ENCODE measurements at regions not wholly inside any gene's neighbourhood (a gene's known extent, or its start where the extent isn't known, plus 50 kb on each side); places are given as distances from the start of the nearest gene placed in this dataset.

DNA sequence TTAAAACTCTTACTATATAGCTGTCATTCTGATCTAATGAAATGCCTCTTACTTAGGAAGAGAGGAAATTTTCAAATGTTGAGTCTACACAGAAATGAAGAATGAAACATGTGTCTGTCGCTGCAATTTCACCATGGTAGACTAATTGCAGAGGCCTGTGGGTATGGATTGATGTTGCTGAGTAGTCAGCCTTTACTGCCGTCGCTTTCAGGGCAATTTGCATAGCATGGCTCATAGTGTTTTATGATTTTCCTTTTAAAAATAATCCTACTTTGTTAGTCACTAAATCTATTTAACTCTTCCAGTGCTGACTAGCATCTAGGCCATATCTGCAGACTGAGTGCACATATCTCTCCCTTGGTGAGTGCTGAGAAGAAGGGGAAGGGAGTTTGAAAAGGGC is 819.2 kb downstream of the SATB2 start:
- no peaks in the 10 kb centered on the region for H3K4me1 ChIP-seq (ENCODE audit: control insufficient read depth, insufficient read depth, low read length)
- H3K36me3 ChIP-seq (ENCODE audit: control insufficient read depth in 2 of 2, insufficient read depth in 1 of 2, low read length in 2 of 2), result no peaks in the 10 kb centered on the region
- H3K27ac ChIP-seq (ENCODE audit: extremely low read depth, low read depth, low read length), result no peak overlapping the region
- H3K9me3 ChIP-seq (ENCODE audit: control insufficient read depth, insufficient read depth, low read depth, low read length), result no peaks in the 10 kb centered on the region
- H3K4me3 ChIP-seq (ENCODE audit: low read depth, low read length), result no peak overlapping the region
- ChIA-PET CTCF (interaction anchor here (1.1 kb wide), 1 partner anchor 19 kb away, joined by 3 read pairs; no protein-coding TSS in a partner anchor), POLR2A (no interaction called here)
- TF ChIP-seq ZNF214 (tag by site-specific recombination; IDR thresholded peaks at IDR 0.05; ENCODE audit: borderline replicate concordance) (no peak), ZNF76 (tag by site-specific recombination; IDR thresholded peaks at IDR 0.05; ENCODE audit: borderline replicate concordance, low read depth) (no peak), ZNF221 (tag by site-specific recombination; IDR thresholded peaks at IDR 0.05; ENCODE audit: borderline replicate concordance) (no peak), SCRT1 (tag by site-specific recombination; IDR thresholded peaks at IDR 0.05; ENCODE audit: borderline replicate concordance) (no peak), ZNF391 (tag by site-specific recombination; IDR thresholded peaks at IDR 0.05; ENCODE audit: borderline replicate concordance, low read depth) (no peak), ZNF677 (tag by site-specific recombination; IDR thresholded peaks at IDR 0.05) (no peak), ZNF558 (tag by site-specific recombination; IDR thresholded peaks at IDR 0.05) (no peak)

DNA sequence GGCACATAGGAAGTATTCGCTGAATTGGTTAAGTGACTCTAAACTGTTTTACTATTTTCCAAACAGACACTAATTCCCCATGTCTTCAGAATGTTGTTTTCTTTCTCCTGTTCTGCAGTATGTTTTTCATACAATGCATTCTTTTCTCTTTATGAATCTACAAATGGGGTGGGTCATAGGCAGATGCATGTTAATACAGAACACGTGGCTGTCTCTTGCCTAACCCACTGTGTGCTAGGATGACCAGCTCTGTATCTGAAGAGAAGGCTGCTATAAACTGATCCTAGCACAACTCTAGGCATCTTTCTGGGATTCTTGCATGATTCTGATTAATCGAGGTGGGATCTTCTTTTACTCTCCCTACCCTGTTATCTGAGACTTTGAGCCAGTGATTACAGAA is 826.0 kb downstream of the PLCL1 start:
- ChIA-PET POLR2A (no interaction called here), CTCF (interaction anchor here (1.1 kb wide), 1 partner anchor 27 kb away, joined by 3 read pairs; no protein-coding TSS in a partner anchor)
- Histone ChIP-seq H3K4me1 (ENCODE audit: control insufficient read depth, insufficient read depth, low read length) (no peaks in the 10 kb centered on the region), H3K4me3 (ENCODE audit: low read depth, low read length) (no peak overlapping the region), H3K36me3 (ENCODE audit: control insufficient read depth in 2 of 2, insufficient read depth in 1 of 2, low read length in 2 of 2) (no peaks in the 10 kb centered on the region), H3K27ac (ENCODE audit: extremely low read depth, low read depth, low read length) (no peak overlapping the region), H3K9me3 (ENCODE audit: control insufficient read depth, insufficient read depth, low read depth, low read length) (no peaks in the 10 kb centered on the region)
- TF ChIP-seq, protein P1, sequence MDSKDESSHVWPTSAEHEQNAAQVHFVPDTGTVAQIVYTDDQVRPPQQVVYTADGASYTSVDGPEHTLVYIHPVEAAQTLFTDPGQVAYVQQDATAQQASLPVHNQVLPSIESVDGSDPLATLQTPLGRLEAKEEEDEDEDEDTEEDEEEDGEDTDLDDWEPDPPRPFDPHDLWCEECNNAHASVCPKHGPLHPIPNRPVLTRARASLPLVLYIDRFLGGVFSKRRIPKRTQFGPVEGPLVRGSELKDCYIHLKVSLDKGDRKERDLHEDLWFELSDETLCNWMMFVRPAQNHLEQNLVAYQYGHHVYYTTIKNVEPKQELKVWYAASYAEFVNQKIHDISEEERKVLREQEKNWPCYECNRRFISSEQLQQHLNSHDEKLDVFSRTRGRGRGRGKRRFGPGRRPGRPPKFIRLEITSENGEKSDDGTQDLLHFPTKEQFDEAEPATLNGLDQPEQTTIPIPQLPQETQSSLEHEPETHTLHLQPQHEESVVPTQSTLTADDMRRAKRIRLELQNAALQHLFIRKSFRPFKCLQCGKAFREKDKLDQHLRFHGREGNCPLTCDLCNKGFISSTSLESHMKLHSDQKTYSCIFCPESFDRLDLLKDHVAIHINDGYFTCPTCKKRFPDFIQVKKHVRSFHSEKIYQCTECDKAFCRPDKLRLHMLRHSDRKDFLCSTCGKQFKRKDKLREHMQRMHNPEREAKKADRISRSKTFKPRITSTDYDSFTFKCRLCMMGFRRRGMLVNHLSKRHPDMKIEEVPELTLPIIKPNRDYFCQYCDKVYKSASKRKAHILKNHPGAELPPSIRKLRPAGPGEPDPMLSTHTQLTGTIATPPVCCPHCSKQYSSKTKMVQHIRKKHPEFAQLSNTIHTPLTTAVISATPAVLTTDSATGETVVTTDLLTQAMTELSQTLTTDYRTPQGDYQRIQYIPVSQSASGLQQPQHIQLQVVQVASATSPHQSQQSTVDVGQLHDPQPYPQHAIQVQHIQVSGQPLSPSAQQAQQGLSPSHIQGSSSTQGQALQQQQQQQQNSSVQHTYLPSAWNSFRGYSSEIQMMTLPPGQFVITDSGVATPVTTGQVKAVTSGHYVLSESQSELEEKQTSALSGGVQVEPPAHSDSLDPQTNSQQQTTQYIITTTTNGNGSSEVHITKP (tag by site-specific recombination; IDR thresholded peaks at IDR 0.05), result no peak
- TF ChIP-seq ZNF202 (tag by site-specific recombination; IDR thresholded peaks at IDR 0.05; ENCODE audit: borderline replicate concordance), result no peak
- no peak for TF ChIP-seq ZNF19 (tag by site-specific recombination; IDR thresholded peaks at IDR 0.05; ENCODE audit: low read depth)
- no peak for TF ChIP-seq SP3 (tag by site-specific recombination; IDR thresholded peaks at IDR 0.05)
- no peak for TF ChIP-seq ZNF324 (tag by site-specific recombination; IDR thresholded peaks at IDR 0.05)

DNA sequence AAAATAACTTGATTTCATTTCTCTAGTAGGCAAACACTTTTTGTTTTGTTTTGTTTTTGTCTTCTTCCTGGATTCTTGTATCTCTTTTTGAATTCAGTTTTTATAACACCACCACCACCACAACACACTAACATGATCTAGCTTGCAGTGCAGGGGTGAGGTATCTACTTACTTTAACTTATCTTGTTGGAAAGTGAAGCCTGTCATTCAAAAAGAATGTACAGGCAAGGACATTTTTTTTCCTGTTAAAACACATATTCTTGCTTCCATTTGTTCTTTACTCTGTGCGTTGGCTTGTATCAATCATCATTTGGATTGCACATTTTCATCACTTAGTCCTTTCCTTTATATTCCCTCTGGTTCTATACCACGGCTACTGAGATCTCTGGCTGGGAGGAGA is 824.2 kb downstream of the PLCL1 start:
- POLR2A ChIA-PET, result no interaction called here

DNA sequence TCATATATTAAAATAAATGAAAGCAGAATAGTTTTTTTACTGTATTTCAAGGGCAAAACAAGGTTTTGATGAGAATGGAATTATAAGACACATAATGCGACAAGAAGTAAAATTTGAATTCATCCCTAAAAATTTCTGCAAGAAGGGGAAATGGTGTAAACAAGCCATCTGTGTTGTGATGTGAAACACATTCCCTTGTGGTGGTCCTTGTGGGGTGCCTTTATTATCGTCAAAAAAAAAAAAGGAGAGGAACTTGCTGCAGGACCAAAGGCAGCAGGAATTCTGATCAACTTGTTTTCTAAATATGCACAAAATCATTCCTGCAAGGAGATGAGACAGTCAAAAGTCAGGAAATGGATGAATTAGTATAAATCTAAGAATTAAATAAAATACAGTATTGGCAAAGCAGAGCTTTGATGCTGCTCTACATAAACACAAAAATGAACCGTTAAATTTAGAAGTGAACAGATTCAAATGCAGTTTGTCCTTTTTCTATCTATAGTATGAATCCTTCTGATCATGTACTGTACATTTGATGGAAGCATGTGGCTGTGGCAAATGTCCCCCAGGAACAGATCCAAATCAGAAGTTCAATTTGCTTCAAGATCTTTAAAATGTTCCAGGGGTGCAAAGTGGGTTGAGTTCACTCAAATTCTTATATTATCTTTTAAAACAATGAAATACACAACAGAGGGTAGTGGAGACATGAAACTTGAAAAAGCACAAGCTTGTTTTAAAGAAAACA is 818.8 kb downstream of the PLCL1 start:
- Histone ChIP-seq H3K36me3 (ENCODE audit: control insufficient read depth in 2 of 2, insufficient read depth in 1 of 2, low read length in 2 of 2) (no peaks in the 10 kb centered on the region), H3K4me3 (ENCODE audit: low read depth, low read length) (no peak overlapping the region), H3K9me3 (ENCODE audit: control insufficient read depth, insufficient read depth, low read depth, low read length) (no peaks in the 10 kb centered on the region), H3K4me1 (ENCODE audit: control insufficient read depth, insufficient read depth, low read length) (no peaks in the 10 kb centered on the region), H3K27ac (ENCODE audit: extremely low read depth, low read depth, low read length) (no peak overlapping the region)
- TF ChIP-seq MEIS1 (CRISPR knock-in tag; IDR thresholded peaks at IDR 0.05; ENCODE audit: borderline replicate concordance), result no peak
- TF ChIP-seq ZNF146 (tag by site-specific recombination; IDR thresholded peaks at IDR 0.05), result no peak
- no peak for TF ChIP-seq ZNF558 (tag by site-specific recombination; IDR thresholded peaks at IDR 0.05)
- ChIA-PET POLR2A (no interaction called here), CTCF (no interaction called here)

More for the DNA sequence above, 824.2 kb downstream of the PLCL1 start:
- no peak for TF ChIP-seq ZNF112 (tag by site-specific recombination; IDR thresholded peaks at IDR 0.05)
- no peak for TF ChIP-seq ZNF394 (tag by site-specific recombination; IDR thresholded peaks at IDR 0.05; ENCODE audit: borderline replicate concordance)
- Histone ChIP-seq H3K4me3 (ENCODE audit: low read depth, low read length) (no peak overlapping the region), H3K36me3 (ENCODE audit: control insufficient read depth in 2 of 2, insufficient read depth in 1 of 2, low read length in 2 of 2) (no peaks in the 10 kb centered on the region), H3K4me1 (ENCODE audit: control insufficient read depth, insufficient read depth, low read length) (no peaks in the 10 kb centered on the region), H3K27ac (ENCODE audit: extremely low read depth, low read depth, low read length) (no peak overlapping the region), H3K9me3 (ENCODE audit: control insufficient read depth, insufficient read depth, low read depth, low read length) (no peaks in the 10 kb centered on the region)
- CTCF ChIA-PET, result no interaction called here
